ENCODE measurements at regions not wholly inside any gene's neighbourhood (a gene's known extent, or its start where the extent isn't known, plus 50 kb on each side); places are given as distances from the start of the nearest gene placed in this dataset.

DNA sequence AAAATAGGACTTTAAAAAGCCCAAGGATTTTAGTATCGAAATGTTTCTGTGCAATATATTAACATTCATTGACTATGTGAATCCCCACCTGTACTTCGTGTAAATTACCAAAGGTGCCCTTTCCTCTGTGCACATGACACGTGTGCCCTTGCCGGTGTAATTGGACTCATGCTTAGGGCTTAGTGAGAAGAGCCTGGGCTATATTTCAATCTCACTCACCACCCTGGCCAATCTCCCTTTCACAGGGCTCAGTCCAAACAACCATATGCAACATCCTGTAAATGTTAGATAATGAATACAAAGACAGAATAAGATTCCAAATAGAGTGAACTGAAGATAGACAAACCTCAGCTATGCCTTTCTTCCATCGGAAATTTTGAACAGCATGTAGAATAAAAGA, 564.3 kb downstream of the USP25 start:
- Histone ChIP-seq H3K36me3 (ENCODE audit: control insufficient read depth in 2 of 3, insufficient read depth in 3 of 3, low read length in 3 of 3) (no peaks in the 10 kb centered on the region), H3K9ac (ENCODE audit: low read length in 3 of 3) (no peak overlapping the region), H3K4me3 (ENCODE audit: low read length in 3 of 3) (no peak overlapping the region), H3K4me1 (ENCODE audit: control insufficient read depth in 2 of 3, insufficient read depth in 2 of 3, low read depth in 1 of 3, low read length in 3 of 3) (no peaks in the 10 kb centered on the region), H3K27ac (ENCODE audit: low read depth in 2 of 2, low read length in 2 of 2) (no peak overlapping the region), H3K27me3 (ENCODE audit: control insufficient read depth, insufficient read depth, low read length) (no peaks in the 10 kb centered on the region), H3K9me3 (ENCODE audit: control insufficient read depth in 2 of 3, insufficient read depth in 1 of 3, low read length in 3 of 3) (no peaks in the 10 kb centered on the region)
- intact Hi-C loops (cut with DNase I): no loop called here
- FAIRE-seq (no peak), DNase-seq (no peak)
- TF ChIP-seq, protein P1, sequence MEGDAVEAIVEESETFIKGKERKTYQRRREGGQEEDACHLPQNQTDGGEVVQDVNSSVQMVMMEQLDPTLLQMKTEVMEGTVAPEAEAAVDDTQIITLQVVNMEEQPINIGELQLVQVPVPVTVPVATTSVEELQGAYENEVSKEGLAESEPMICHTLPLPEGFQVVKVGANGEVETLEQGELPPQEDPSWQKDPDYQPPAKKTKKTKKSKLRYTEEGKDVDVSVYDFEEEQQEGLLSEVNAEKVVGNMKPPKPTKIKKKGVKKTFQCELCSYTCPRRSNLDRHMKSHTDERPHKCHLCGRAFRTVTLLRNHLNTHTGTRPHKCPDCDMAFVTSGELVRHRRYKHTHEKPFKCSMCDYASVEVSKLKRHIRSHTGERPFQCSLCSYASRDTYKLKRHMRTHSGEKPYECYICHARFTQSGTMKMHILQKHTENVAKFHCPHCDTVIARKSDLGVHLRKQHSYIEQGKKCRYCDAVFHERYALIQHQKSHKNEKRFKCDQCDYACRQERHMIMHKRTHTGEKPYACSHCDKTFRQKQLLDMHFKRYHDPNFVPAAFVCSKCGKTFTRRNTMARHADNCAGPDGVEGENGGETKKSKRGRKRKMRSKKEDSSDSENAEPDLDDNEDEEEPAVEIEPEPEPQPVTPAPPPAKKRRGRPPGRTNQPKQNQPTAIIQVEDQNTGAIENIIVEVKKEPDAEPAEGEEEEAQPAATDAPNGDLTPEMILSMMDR (IDR thresholded peaks at IDR 0.05; ENCODE audit: borderline replicate concordance, extremely low read depth, insufficient read depth): no peak

DNA sequence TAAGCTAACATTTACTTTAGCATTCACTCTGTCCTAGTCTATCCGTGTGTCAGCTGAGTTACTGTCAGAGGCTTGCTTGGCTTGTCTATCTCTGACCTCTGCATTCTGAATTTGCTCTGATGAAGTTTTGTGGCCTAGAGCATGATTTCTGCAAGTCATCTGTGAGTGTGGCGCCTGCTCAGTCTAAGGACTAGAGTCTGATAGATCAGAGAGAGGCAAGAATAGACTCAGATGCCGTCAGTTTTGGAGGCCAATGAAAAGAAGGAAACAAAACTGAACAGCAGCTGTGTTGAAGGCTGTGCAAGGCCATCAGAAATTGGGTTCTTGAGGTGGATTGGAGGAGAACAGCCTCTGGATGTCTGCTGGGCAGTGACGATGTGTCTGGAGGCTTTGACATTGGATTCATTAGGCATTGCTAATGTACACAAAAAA, 573.1 kb downstream of the USP25 start:
- FAIRE-seq (no peak), DNase-seq (peak in 1 of 5 donors; percentile 56)
- Histone ChIP-seq H3K4me1 (ENCODE audit: control insufficient read depth in 2 of 3, insufficient read depth in 2 of 3, low read depth in 1 of 3, low read length in 3 of 3) (peaks cover 0 to 4% (median 0%) of the 10 kb centered on the region in 3 donors), H3K27me3 (ENCODE audit: control insufficient read depth, insufficient read depth, low read length) (no peaks in the 10 kb centered on the region), H3K36me3 (ENCODE audit: control insufficient read depth in 2 of 3, insufficient read depth in 3 of 3, low read length in 3 of 3) (no peaks in the 10 kb centered on the region), H3K9me3 (ENCODE audit: control insufficient read depth in 2 of 3, insufficient read depth in 1 of 3, low read length in 3 of 3) (no peaks in the 10 kb centered on the region), H3K27ac (ENCODE audit: low read depth in 2 of 2, low read length in 2 of 2) (peak overlapping the region; percentile 25 to 62), H3K9ac (ENCODE audit: low read length in 3 of 3) (no peak overlapping the region), H3K4me3 (ENCODE audit: low read length in 3 of 3) (no peak overlapping the region)
- TF ChIP-seq, protein P1 (IDR thresholded peaks at IDR 0.05; ENCODE audit: borderline replicate concordance, extremely low read depth, insufficient read depth): no peak
- intact Hi-C loops (cut with DNase I): no loop called here

DNA sequence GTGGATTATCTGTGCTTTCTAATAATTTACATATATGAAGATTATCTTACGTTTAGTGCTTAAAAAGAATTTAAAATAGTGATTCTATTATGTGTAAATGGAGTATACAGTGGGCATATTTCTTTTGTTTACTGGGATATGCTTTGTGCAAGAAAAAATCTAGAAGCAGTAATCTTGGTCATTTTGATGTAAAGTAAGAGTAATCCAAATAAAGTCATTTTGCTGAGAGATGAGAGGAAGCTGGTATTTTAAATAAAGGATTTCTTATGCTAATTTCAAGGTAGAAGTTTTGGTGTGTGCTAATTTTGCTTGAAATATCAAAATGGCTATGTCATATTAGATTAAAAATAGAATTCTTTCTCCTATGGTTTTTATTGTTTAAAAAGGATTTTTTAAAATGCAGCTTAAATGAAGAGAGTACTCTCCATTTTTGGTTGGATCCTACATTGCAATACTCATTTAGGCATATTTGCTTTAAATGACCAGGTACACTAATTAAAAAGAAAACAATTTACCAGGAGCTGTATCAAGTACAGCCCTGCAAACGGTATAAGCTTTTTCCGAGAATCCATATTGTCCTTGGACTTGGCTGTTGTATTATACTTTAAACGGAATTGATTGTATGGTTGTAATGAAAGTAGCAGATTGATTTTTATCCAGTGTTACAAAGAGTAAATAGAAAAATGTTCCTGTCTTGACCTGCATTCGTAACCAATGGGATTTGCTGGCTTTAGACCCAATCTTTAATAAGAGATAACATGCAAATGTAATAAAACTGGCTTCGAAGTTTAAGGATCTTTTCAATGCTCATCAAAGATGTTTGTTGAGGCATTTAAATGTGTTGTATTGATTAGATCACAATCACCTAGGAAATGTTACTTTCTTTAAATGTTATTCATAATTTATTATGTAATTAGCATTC, 574.7 kb downstream of the USP25 start:
- H3K36me3 ChIP-seq (ENCODE audit: control insufficient read depth in 2 of 3, insufficient read depth in 3 of 3, low read length in 3 of 3): no peaks in the 10 kb centered on the region
- H3K4me3 ChIP-seq (ENCODE audit: low read length in 3 of 3): no peak overlapping the region
- peaks cover 0 to 4% (median 0%) of the 10 kb centered on the region in 3 donors for H3K4me1 ChIP-seq (ENCODE audit: control insufficient read depth in 2 of 3, insufficient read depth in 2 of 3, low read depth in 1 of 3, low read length in 3 of 3)
- TF ChIP-seq, protein P1 (IDR thresholded peaks at IDR 0.05; ENCODE audit: borderline replicate concordance, extremely low read depth, insufficient read depth): no peak
- H3K27me3 ChIP-seq (ENCODE audit: control insufficient read depth, insufficient read depth, low read length): no peaks in the 10 kb centered on the region
- intact Hi-C loops (cut with DNase I): no loop called here
- no peak for DNase-seq
- H3K27ac ChIP-seq (ENCODE audit: low read depth in 2 of 2, low read length in 2 of 2): no peak overlapping the region
- H3K9me3 ChIP-seq (ENCODE audit: control insufficient read depth in 2 of 3, insufficient read depth in 1 of 3, low read length in 3 of 3): no peaks in the 10 kb centered on the region
- no peak for FAIRE-seq
- H3K9ac ChIP-seq (ENCODE audit: low read length in 3 of 3): no peak overlapping the region
